Inferior parietal cortex (tissue), 1 donor: ENCODE measurements at regions not wholly inside any gene's neighbourhood (a gene's known extent, or its start where the extent isn't known, plus 50 kb on each side); places are given as distances from the start of the nearest gene placed in this dataset.

Source experiments
- DNase-seq: peaks from one replicate; pipeline ENCODE4 v3.0.0-alpha.2; 2016; ENCODE audit errors: extremely low spot score

DNA sequence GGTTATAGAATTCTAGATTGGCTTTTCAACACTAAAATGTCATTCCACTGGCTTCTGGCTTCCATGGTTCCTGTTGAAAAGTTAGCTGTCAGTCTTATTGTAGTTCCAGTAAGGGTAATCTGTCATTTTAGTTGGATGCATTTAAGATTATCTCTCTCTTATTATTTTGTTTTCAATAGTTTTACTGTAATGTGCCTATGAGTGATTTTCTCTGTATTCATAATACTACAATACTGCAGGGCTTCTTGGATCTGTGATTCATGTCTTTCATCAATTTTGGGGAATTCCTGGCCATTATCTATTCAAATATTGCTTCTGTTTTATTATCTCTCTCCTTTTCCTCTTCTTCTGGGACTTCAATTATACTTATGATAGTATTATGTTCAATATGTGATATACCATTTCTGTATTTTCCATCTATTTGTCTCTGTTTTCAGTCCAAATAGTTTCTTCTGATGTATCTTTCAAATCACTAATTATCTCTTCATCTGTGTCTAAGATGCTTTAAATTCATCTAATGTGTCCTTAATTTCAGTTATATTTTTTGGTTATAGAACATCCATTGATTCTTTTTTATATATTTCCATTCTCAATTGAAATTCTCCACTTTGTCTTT, 101.5 kb downstream of the KCTD15 start:
- DNase-seq: no peak

DNA sequence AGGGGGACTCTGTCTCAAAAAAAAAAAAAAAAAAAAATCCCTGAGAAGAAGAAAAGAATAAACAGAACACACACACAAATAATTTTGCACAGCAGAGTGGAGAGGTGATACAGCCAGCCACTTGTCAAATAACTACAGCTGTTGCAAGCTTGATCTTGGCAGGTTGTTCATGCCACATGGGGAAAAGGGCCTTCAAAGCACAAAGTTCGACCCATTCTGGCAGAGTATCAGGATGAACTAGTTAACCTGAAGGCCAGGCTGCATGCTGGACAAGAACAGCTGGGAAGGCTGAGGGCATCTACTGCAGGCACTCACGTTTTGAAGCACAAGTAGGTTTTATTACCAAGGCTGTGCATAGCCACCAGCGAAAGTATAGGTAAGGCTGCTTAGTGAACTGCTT, 104.1 kb downstream of the KCTD15 start:
- DNase-seq: no peak

DNA sequence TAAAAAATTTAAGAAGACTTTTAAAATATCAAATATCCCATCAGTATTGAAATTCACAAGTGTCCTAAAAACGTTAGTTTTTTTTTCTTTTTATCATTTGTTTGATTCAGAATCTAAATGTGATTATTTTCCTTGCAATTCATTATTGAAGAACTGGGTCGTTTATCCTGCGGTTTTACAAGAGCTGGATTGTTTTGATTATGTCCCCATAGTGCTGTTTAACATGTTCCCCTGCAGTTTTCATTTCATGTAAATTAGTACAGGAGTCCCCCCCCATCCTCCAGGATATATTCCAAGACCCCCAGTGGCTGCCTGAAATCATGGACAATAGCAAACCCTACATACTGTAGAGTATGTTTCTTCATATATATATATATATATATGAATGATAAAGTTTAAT, 105.7 kb downstream of the KCTD15 start:
- DNase-seq: no peak

DNA sequence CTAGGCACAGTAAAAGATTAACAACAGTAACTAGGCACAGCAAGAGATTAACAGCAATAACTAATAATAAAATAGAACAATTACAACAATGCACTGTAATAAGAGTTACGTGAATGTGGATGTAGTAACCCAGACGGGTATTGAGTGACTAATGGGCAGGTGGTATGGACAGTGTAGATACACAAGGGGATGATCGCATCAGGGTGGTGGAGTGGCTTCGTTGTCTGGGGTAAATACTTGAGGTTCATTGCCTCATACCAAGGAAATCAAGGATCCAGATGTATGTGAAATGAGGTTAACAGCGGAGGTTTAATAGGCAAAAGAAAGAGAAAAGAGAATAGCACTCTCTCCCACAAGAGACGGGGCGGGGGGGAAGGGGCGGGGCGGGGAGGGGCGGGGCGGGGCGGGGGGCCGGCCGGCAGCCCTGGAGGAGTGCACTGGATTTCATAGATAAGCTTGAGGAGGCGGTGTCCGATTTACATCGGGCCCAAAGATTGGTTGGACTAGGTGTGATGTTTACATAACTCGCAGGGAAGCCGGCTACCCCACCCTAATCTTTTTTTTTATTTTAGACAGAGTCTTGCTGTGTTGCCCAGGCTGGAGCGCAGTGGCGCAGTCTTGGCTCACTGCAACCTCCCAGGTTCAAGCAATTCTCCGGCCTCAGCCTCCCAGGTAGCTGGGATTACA, 106.3 kb downstream of the KCTD15 start:
- DNase-seq: no peak

DNA sequence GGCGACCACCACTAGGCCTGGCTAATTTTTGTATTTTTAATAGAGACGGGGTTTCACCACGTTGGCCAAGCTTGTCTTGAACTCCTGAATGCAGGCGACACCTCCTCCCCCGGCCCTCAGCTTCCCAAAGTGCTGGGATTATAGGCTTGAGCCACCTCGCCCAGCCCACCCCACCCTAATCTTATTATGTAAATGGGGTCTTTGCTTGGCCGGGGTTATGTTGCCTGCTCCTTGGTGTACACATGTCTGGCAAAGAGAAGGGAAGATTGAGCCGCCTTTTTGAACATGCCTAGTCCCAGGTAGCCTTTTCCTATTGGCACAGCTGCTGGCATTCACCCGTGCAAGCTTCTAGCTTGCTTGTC, 106.8 kb downstream of the KCTD15 start:
- DNase-seq: no peak

DNA sequence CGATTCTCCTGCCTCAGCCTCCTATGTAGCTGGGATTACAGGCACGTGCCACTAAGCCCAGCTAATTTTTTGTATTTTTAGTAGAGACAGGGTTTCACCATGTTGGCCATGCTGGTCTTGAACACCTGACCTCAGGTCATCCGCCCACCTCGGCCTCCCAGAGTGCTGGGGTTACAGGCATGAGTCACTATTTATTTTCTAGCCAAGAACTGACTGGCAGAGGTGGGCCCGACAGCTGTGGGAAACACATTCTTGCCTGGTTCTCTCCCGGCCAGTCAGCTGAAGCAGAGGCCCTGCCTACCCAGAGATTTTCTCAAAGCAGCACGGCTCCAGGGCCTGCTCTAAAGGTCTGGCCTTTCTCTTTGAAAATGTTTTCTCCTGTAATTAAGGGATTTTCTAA, 108.0 kb downstream of the KCTD15 start:
- no peak for DNase-seq

DNA sequence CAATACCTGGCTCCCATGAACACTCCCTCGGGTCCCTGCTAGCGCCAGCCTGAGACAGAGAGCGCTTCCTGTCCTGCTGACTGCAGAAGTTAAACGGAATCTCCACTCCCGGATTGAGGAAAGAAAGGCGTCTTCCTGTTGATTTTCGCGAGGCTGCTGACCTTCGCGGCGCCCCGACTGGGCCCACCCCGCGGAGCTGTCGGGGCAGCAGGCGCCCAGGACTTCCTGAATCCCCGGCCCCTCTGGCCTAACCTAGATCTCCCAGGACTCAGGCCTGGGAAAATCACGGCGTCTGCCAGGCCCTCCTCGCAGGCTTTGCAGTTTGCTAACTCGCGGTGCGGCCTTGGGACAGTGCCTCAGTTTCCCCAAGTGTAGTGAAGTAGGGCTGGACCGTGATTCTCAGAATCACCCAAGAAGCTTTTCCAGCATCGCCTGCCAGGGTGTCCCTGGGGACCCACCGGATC, 108.8 kb downstream of the KCTD15 start:
- DNase-seq: no peak

DNA sequence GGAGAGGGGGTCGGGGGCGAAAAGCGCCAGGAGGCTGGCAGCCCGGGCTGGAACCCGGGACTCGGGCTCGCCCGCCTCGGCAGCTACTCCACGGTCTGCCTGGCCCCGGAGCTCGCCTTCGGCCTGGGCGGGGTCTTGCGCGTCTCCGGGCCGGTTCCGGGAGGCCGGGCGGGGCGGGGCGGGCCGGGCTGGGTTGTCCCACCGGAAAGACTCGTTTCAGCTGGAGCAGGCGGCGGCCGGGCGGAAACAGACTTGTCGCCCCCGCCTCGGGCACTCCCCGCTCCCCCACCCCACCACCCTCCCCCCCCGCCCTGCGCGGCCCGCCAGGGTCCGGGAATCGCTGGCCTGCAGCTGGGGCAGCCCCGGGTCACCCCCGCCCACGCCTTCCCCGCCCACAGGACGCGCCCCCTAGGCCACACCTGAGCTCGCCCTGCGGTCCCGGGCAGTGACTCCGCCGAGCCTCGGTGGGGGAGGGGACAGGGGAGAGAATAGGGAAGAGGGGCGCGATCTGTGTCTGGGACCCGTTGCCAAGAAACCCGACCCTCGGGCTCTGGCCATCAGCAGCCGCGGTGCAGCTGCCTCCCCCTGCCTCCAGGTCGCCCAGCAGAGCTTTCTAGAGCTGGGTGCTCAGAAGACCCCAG, 109.4 kb downstream of the KCTD15 start:
- DNase-seq: no peak

DNA sequence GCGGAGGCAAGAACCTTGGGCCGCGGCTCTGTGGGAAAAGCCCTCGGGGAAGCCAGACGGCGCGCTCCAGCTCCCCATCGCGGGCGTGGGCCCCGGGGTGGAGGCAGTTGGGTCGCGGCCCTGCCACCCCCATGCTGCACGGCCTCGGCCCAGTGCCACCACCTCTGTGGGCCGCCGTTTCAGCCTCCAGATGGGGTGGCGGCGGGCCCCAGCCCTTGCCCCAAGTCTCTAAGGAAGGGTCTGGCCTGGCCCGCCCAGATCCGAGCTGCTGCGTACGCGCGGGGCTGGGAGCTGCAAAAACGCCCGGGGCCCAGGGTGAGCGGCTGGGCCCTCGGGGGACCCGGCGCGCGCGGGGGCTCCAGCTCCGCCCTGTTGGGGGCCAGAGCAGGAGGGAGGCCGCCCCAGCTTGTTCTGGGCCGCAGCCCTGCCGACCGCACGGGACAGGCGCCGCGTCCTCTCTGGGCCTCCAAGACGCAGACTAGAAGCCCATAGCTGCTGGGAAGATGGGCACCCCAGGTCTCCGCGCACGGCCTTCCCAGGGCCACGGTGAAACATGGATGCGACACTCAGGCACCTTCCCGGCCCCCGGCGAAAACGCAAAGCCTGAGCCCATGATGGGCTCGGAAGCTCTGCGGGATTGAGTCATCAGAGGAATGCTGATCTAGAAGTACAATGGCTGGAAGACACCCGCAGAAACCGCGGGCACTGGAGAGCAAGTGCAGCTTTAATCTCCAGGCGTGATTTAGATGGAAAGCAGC, 110.1 kb downstream of the KCTD15 start:
- DNase-seq: no peak

DNA sequence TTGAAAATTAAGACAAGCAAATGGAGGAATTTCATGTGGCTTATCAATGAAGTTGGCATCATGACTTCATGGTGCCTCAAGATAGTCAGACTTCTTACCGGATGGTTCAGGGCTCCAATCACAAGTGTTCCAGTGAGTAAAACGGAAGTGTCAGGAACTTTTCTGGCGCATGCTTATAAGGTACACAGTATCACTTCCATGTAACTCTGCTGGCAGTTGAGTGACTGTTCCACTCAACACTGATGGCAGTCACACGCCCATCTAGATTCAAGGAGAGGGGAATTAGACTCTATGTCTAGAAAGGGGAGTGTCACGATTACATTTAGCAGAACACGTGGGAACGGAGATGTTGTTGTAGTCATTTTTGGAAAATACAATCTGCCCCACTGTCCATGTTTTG, 114.3 kb downstream of the KCTD15 start:
- DNase-seq: no peak

DNA sequence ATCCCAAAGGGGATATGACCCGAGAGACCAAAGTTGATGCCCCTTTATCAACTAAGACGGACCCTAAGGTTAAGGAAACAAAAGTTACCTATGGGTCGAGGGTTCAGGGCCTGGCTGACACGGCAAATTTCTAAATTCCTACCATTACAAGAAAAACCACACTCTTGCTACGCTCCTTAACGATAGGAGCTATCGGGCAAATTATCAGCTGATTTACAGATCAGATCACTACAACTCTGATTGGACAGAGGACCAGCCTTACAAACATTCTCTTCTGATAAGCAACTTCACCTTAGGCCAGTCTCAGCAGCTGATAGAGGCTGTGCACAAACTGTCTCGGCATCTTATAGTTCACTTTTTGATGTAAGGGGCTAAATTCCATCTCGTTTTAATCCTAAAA, 117.9 kb downstream of the KCTD15 start:
- DNase-seq: no peak

DNA sequence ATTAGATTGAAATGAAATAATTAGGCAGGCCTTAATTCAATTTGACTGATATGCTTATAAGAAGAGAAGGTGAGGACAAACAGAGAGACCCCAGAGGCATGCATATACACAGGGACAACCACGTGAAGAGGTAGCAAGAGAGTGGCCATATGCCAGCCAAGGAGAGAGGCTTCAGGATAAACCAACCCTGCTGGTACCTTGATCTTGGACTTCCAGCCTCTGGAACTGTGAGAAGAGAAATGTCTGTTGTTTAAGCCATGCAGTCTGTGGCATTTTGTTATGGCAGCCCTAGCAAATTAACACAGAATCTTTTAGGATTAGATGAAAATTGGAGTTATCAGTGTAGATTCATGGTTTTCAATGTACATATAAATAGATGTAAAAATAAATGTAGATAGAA, 120.1 kb downstream of the KCTD15 start:
- no peak for DNase-seq

DNA sequence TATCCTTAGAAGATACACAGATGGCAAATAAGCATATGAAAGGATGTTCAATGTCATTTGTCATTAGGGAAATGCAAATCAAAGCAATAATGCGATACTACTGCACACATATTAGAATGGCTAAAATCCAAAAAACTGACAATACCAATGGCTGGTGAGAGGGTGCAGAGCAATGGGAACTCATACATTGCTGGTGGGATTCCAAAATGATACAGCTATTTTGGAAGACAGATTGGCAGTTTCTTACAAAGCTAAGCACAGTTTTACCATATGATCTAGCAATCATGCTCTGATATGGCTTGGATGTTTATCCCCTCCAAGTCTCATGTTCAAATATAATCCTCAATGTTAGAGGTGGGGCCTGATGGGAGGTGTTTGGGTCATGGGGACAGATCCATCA, 122.6 kb downstream of the KCTD15 start:
- DNase-seq: no peak

DNA sequence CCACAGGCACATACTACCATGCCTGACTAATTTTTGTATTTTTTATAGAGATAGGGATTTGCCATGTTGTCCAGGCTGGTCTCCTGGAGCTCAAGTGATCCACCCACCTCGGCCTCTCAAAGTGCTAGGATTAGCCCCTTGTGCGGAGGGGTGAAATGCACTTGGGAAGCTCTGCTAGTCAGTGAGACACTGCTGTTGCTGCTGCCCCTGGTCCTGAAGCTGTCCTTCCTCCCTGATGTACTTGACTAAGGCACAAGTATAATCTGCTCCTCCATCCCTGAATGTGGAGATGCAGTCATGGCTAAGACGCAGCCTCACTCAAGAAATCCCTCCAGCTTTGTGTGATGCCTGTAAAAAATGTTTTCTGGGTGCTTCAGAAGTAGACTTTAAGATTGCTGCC, 124.5 kb downstream of the KCTD15 start:
- no peak for DNase-seq

DNA sequence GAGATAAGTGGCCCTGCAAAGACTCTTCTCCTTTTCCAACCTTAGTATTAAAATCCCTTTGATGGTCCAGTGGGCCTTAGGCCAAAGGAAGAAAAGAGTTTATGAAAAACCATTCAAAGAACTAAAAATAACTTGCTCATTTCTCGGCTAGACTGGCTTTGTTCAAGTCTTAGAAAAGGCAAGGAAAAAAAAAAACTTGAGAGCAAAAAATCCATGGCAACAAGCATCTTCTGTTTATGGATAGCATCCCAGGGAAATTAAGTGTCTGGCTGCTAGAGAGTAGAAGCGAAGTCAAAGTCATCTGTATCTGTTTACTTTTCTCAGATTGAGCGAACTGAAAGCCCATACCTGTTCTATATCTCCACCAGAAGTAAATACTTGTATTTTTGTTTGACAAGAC, 129.6 kb downstream of the KCTD15 start:
- no peak for DNase-seq

DNA sequence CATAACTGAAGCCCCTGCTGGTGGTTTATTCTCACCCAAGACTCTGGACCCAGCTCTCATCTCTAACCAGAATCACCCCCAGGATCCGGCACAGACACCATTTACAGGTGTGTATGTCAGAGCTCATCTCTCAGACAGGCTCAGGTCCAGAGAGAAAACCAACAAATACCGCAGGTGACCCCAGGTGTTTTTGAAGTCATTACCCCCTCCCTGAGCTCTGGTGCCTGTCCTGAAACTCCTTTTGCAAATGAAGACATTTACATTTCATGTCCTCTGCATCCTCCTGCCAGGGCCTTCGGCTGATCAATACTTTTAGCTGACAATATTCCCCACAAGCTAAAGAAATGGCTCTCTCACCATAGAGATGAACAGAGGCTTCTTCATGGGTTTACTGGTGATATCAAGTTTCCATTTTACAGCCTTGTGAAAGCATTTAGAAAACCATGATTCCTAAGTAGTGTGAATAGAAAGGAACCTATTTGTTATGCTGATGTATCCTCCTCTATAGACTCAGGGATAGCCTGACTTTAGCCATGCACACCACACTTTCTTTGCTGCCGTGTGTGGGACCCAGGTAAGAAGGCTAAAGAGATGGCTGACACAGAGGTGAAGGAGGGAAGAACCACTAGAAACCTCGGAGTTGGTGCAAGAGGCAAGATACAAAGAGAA, 131.3 kb downstream of the KCTD15 start:
- DNase-seq: no peak

DNA sequence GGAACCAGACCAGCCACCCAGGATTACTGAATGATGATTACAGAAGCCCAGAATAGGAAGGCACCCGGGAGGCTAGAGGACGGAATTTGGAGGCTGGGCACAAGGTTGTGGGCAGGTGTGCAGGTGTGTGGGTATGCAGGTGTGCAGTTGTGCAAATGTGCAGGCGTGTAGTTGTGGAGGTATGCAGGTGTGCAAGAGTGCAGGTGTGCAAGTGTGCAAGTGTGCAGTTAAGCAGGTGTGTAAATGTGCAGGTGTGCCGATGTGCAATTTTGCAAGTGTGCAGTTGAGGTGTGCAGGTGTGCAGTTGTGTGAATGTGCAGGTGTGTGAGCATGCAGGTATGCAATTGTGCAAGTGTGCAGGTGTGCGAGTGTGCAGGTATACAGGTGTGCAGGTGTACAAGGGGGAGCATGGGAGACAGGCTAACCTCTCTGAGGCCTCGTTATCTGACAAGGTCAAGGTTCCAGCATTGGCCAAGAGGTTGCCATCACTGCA, 131.8 kb downstream of the KCTD15 start:
- no peak for DNase-seq

DNA sequence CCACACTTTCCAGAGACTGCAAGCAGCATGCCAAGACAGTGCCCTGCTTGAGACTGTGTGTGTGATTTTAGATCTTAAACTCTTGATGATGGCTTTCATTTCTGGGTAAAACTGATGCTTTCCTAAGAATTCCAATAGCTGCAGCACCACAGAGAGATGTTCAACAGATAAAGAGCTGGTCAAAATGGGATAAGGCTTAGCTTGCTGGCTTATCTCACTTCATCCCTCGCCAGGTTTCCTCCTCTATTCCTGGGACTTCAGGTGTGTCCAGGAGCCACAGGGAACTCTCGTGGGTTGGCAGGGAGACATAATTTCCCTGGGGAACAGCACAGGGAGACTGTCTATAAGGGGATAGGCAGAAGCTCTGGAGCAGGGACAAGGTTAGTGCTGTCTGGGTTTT, 137.3 kb downstream of the KCTD15 start:
- no peak for DNase-seq

DNA sequence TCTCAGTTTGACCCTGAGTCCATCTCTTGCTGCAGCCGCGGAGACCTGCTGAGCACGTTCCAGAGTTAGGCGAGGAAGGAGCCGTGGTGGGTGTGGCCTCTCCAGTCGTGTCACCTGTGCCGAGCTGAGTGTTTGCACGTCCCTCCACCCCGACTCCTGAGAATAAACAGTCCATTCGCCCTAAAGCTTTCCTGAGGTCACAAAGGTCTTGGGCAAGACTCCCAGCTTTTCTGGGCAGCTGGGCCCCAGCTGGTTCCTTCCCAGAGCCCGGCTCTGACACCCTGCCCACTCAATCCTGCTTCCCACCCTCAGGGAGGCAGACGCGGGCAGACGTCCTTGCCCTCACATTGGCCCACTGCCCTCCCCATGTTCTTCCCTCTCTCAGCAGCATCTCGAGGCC, 142.2 kb downstream of the KCTD15 start:
- no peak for DNase-seq

DNA sequence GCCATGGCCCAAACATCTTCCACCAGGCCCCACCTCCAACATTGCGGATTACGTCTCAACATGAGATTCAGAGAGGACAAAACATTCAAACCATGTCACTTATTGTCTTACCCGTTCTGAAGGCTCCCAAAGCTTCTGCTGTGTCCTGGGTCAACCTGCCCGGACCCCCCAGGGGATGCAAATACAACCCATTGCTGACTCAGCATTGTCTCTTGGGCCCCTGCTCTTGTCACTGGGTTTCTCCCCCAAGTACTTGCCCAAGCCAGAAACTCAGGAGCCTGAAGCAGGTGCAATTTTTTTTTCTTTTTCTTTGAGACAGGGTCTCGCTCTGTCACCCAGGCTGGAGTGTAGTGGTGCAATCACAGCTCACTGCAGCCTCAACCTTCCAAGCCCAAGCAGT, 144.5 kb downstream of the KCTD15 start:
- DNase-seq: no peak

DNA sequence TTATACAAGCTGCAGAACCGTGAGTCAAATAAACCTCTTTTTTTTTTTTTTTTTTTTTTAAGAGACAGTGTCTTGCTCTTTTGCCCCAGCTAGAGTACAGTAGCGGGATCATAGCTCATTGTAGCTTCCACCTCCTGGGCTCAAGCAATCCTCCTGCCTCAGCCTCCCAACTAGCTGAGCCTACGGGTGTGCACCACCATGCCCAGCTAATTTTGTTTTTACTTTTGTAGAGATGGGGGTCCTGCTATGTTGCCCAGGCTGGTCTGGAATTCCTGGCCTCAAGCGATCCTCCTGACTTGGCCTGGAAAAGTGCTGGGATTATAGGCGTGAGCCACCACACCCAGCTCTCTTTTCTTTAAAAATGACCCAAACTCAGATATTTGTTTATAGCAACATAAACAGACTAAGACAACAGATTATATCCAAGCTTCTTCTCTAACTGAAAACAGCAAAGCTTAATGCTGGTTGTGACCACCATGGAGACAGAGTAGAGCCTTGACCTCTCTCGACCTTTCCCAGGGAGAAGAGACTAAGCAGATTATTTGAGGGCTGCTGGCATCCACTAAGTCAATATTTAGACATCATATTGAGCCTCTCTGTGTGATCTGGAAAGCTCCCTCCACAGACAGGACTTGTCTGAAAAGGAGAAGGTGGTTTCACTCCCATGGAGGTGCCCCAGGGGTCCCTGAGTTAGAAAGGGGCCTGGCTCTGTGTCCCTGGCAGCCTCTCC, 150.0 kb downstream of the KCTD15 start:
- DNase-seq: no peak
